ENCODE measurements at regions not wholly inside any gene's neighbourhood (a gene's known extent, or its start where the extent isn't known, plus 50 kb on each side); places are given as distances from the start of the nearest gene placed in this dataset.

- H3K36me3 Mint-ChIP-seq = peaks cover under 1% of the 10 kb centered on the region; the same call in 1 of the 2 replicates
- H3K27ac Mint-ChIP-seq = no peak overlapping the region
- ChIA-PET POLR2A (no interaction called here), CTCF (interaction anchor here (0.6 kb wide), 1 partner anchor 474 kb away, joined by 4 read pairs; no protein-coding TSS in a partner anchor)
- DNase-seq (ENCODE audit: low spot score) = no peak
- no peaks in the 10 kb centered on the region for H3K9me3 Mint-ChIP-seq
- no peaks in the 10 kb centered on the region for H3K27me3 Mint-ChIP-seq (ENCODE audit: low read depth)
- ATAC-seq = no peak
- TF ChIP-seq TEAD1 (CRISPR knock-in tag; IDR thresholded peaks at IDR 0.05) = no peak
- no peak for TF ChIP-seq ATF6 (CRISPR knock-in tag; IDR thresholded peaks at IDR 0.05)
- no peak for TF ChIP-seq JAZF1 (CRISPR knock-in tag; IDR thresholded peaks at IDR 0.05)
- no peak for TF ChIP-seq FOXJ3 (CRISPR knock-in tag; IDR thresholded peaks at IDR 0.05; ENCODE audit: borderline replicate concordance)
- TF ChIP-seq ZNF317 (CRISPR knock-in tag; IDR thresholded peaks at IDR 0.05; ENCODE audit: borderline replicate concordance, low read depth) = no peak
- TF ChIP-seq ZNF671 (CRISPR knock-in tag; IDR thresholded peaks at IDR 0.05) = no peak
- TF ChIP-seq ETV6 (CRISPR knock-in tag; IDR thresholded peaks at IDR 0.05) = no peak
- TF ChIP-seq KAT7 (CRISPR knock-in tag; IDR thresholded peaks at IDR 0.05; ENCODE audit: borderline replicate concordance) = no peak
- H3K4me1 Mint-ChIP-seq = peaks cover 4% of the 10 kb centered on the region; the same call in 1 of the 2 replicates
- no peak overlapping the region for H3K4me3 Mint-ChIP-seq
Observed at GRCh38 chr3:17982211-17982880, 239.9 kb upstream of the TBC1D5 start.

GRCh38 chr3:17980863-17981262 is 238.4 kb upstream of the TBC1D5 start:
- CTCF ChIA-PET = interaction anchor here (3.3 kb wide), 1 partner anchor 87 kb away, joined by 23 read pairs; no protein-coding TSS in a partner anchor
- no peaks in the 10 kb centered on the region for H3K4me1 Mint-ChIP-seq
- H3K4me3 Mint-ChIP-seq = no peak overlapping the region
- H3K27me3 Mint-ChIP-seq (ENCODE audit: low read depth) = no peaks in the 10 kb centered on the region
- H3K27ac Mint-ChIP-seq = no peak overlapping the region
- DNase-seq (ENCODE audit: low spot score) (no peak), ATAC-seq (no peak)
- H3K9me3 Mint-ChIP-seq = no peaks in the 10 kb centered on the region
- H3K36me3 Mint-ChIP-seq = no peaks in the 10 kb centered on the region
- POLR2A ChIA-PET = no interaction called here
- TF ChIP-seq GRHL2 (CRISPR knock-in tag; IDR thresholded peaks at IDR 0.05; ENCODE audit: insufficient replicate concordance, severe bottlenecking) = no peak
- TF ChIP-seq JAZF1 (CRISPR knock-in tag; IDR thresholded peaks at IDR 0.05) = no peak
- no peak for TF ChIP-seq JUN (CRISPR knock-in tag; IDR thresholded peaks at IDR 0.05)

GRCh38 chr3:17979911-17980310 is 237.5 kb upstream of the TBC1D5 start:
- Mint-ChIP-seq H3K4me3 (no peak overlapping the region), H3K9me3 (no peaks in the 10 kb centered on the region), H3K27me3 (ENCODE audit: low read depth) (no peaks in the 10 kb centered on the region), H3K27ac (no peak overlapping the region), H3K36me3 (no peaks in the 10 kb centered on the region), H3K4me1 (no peaks in the 10 kb centered on the region)
- ChIA-PET POLR2A (no interaction called here), CTCF (interaction anchor here (0.6 to 3.3 kb wide), 6 partner anchors 10 to 335 kb away, joined by 3 to 23 read pairs (median 4); no protein-coding TSS in a partner anchor)
- ATAC-seq (no peak), DNase-seq (ENCODE audit: low spot score) (no peak)
- TF ChIP-seq ETV6 (CRISPR knock-in tag; IDR thresholded peaks at IDR 0.05) (no peak), OVOL2 (CRISPR knock-in tag; IDR thresholded peaks at IDR 0.05; ENCODE audit: borderline replicate concordance) (no peak), ZNF263 (CRISPR knock-in tag; IDR thresholded peaks at IDR 0.05; ENCODE audit: low read depth) (no peak), USF2 (CRISPR knock-in tag; IDR thresholded peaks at IDR 0.05) (no peak), ESRRA (CRISPR knock-in tag; IDR thresholded peaks at IDR 0.05; ENCODE audit: borderline replicate concordance) (no peak), GABPB1 (CRISPR knock-in tag; IDR thresholded peaks at IDR 0.05) (no peak), ZBTB43 (CRISPR knock-in tag; IDR thresholded peaks at IDR 0.05) (no peak), HMGXB4 (CRISPR knock-in tag; IDR thresholded peaks at IDR 0.05) (no peak), ZNF317 (CRISPR knock-in tag; IDR thresholded peaks at IDR 0.05; ENCODE audit: borderline replicate concordance, low read depth) (no peak), SOX15 (CRISPR knock-in tag; IDR thresholded peaks at IDR 0.05) (no peak), NFYB (CRISPR knock-in tag; conservative IDR thresholded peaks at IDR 0.05; ENCODE audit: low read depth) (no peak), ZNF281 (CRISPR knock-in tag; IDR thresholded peaks at IDR 0.05) (no peak), IRF2 (CRISPR knock-in tag; IDR thresholded peaks at IDR 0.05; ENCODE audit: borderline replicate concordance, low read depth) (no peak), TP53 (CRISPR knock-in tag; IDR thresholded peaks at IDR 0.05) (no peak), ZNF121 (CRISPR knock-in tag; IDR thresholded peaks at IDR 0.05) (no peak)

All from WTC11 (cell line).